HG03064 (cell line): ENCODE measurements at regions not wholly inside any gene's neighbourhood (a gene's known extent, or its start where the extent isn't known, plus 50 kb on each side); places are given as distances from the start of the nearest gene placed in this dataset.

ENCODE experiments used
- ATAC-seq: cut with Tn5 transposase; IDR thresholded peaks from one replicate; pipeline ENCODE4 v1.9.1; 2021; ENCODE audit warnings: low read depth; ENCODE audit not compliant: unreplicated experiment

DNA sequence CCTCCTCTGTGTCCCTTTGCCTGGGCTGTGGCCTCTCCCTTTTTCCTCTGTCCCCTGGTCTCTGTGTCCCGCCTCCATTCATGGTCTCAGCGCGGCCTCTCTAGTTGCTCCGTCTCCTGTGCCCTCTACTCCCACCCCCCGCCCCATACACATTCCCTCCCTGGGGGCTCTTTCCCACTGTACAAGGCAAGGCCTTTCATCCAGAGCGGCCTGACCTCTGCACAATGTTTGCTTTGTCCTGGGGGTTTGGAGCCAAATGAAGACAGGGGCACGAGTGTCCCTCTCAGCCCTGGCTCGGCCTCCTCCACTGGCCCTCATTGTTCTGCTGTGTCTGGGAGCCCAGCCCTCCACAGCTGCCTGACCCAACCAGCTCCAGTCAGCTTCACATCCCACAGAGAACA, 678.6 kb downstream of the BCL11B start:
- ATAC-seq, result no peak

DNA sequence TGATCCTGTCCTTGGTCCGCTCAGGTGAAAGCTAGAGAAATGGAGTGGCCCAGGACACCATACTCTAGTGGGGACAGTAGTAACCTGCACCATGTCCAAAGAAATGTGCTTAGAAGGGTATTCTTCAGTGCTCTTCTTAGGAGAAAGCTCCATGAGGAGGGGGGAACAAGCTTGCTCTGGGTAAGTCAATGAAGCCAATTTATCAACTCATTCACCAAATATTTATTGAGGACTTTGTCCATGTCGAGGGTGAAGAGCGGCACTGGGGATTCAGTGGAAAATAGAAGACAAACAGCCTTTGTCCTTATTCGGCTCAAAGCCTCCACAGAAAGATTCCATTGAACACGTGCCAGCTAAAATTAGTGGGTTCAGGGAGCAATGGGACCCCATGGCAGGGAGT, 677.8 kb downstream of the BCL11B start:
- no peak for ATAC-seq

DNA sequence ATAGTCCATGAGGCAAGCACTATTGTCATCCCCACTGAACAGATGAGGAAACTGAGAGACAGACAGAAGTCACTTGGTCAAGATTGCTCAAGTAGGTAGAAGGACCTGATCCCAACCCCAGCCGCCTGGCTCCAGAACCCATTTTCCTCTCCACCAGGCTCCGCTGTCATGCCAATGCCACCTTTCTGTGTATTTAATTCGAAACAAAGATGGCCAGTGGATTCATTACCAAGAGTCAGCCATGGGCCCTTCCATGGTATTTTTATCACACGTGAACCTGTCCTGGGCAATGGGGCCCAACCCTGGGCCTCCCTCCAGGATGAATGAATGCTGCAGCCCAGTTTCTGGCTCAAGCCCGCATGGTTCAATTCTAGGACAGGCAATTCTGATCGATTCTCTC, 673.4 kb downstream of the BCL11B start:
- ATAC-seq, result no peak

DNA sequence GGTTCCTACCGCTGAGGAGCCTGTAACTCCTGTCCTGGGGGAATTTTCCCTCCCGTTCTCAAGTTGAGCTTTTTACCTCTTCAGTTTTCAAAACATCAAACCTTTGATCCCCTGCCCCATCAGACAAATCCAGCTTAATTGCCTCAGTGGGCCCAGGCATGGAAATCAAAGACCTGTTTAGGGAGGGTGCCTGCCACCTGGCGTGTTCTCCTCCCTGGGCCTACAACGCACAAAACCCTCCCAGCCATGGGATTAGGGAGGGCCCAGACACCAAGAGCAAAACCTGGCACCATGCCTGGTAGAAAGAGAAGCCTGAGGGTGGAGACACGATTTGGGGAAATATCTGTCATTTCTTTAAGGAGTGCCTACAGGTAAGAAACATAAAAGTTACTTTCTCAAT, 672.9 kb downstream of the BCL11B start:
- no peak for ATAC-seq

DNA sequence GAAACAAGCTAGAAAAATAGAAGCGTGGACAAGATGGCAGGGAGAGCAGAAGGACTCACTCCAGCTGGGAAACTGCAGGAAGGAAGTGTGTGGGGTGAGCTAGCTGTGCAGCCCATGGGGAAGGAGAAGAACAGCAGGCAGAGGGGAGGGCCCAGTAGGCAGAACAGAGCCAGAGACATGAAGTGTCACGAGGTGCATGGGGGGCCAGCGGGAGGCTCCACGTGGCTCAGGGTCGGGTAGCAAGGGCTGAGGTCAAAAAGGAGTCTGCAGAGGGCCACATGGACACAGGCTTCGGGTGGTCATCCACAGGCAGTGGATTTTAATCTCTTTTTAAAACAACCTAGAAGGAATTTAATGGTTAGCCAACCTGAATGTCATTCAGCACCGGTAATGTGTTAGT, 669.0 kb downstream of the BCL11B start:
- no peak for ATAC-seq

DNA sequence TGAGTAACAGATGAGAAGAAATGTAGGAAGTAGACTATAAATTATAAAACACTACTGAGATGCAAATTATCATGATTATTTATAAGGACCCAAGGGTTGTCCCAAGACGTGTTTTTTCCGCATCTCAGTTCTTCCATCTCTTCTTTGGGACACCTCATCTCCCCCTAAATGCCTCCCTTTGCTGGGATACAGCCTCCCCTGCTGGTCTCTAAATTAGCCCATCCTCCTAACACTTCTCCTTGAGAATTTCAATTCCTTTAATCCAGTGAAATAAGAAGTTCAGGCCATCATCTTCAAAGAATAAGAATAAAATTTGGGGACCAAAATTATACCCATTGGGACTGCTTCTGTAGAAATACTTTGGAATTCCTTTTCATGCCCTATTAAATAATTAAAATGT, 667.0 kb downstream of the BCL11B start:
- ATAC-seq, result no peak

DNA sequence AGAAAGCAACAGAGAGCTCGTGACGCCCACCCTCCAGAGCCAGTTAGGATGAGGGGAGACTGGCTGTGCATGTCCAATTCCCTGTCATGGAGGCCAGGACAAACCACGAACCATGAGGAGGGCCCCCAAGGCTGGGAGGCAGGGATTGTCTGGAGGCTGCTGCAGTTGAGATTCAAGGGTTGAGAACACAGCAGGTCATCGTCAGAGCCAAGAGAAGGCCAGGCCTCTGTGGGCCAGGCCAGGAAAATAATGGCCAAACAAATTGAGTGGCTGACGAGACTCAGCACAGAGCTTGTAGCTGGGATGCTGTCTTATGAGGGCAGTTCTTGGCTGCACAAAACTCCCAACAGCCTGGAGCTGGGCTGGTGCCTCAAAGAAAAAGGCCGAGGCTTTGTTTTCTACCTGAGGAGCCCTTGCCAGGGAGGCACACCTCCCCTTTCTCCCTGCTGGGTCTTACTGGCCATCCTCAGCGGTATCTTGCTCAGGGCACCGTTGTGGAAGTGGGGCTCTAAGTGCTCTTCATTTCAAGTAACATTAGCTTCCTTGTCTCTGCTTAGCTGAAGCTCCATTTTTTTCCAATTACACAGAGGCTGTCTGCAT, 665.9 kb downstream of the BCL11B start:
- no peak for ATAC-seq

DNA sequence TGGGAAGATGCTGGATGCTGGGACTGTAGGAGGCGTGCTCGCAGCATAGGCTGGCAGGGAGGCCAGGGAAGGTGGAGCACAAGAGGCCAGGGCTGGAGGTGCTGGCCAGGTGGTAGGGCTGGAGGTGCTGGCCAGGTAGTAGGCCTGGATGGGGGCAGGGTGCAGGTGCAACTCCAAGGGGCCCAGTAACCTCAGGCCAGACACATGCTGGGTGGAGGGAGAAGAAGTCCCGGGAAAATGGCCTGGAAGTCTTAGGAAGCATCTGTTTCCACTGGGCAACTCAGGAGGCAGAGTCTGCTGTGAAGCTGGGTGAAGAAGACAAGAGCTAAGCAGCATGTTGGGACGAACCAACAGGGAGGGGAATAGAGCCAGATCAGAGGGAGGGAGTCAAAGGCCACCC, 665.2 kb downstream of the BCL11B start:
- ATAC-seq, result no peak

DNA sequence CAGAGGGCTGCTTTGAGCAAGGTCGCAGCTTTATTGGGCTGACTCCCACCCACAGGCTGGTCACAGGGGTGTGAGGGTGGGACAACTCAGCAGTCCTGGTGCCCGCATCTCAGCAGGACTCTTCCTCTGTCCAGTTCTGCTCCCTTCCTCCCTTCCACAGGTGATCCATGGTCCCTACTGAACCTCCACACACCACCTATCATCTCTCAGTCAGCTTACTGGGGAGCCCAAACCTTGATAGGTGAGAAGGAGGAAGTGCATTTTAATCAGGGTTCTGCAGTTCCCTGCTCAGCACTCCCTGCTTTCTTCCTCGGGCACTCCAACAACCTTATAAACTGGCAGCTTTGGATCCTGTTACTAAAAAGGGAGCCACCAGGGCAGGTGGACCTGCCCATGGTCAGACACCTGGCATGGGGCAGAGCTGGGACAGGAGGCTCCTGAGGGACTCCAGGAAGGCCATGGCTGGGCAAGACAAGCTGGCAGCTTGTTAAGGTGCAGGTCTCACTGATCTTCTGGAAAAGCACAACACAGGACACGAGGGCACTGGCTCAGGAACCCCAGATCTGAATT, 664.6 kb downstream of the BCL11B start:
- no peak for ATAC-seq

DNA sequence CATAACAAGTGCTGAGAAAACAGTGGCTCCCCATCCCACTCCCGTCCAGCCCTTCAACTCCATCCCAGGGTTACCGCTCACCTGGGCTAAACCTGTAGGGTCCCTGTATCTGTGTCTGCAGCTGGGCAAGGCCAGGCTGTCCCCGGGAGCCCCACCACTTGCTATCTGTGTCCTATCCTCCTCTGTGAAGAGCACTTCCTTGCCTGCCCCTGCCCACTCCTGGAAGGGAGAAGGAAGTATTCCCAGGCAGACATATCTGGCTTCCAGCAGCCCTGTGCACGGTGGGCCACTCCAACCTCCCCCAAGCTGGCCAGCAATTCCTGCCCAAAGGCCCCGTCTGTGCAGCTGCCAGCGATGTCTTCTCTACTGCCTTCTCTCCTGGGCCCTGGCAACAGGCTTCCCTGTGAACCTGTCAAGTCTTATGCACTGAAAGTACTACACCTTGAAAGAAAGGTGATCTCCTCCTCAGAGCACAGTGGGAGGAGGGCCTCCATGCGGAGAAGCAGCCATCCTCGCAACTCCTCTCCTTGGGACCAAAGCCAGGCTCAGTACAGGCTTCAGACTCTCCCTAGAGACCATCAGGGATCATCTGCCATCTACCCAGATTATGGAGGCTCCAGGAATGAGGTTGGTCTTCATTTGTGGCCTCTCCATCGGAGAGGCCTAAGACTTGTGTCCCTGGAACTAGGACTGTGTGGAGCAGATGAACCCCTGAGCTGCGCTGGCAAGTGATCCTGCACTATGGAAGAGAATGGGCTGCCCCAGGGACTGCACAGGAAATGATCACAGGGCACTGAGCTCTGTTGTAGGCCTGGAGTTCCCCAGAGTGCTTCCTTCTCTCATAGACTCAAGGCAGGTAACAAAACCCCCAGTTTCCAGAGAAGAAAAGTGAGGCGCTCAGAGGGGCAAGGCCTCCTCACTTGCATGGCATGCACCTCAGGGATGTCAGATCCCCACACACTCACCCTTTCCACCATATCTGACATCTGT, 663.6 kb downstream of the BCL11B start:
- ATAC-seq, result no peak

DNA sequence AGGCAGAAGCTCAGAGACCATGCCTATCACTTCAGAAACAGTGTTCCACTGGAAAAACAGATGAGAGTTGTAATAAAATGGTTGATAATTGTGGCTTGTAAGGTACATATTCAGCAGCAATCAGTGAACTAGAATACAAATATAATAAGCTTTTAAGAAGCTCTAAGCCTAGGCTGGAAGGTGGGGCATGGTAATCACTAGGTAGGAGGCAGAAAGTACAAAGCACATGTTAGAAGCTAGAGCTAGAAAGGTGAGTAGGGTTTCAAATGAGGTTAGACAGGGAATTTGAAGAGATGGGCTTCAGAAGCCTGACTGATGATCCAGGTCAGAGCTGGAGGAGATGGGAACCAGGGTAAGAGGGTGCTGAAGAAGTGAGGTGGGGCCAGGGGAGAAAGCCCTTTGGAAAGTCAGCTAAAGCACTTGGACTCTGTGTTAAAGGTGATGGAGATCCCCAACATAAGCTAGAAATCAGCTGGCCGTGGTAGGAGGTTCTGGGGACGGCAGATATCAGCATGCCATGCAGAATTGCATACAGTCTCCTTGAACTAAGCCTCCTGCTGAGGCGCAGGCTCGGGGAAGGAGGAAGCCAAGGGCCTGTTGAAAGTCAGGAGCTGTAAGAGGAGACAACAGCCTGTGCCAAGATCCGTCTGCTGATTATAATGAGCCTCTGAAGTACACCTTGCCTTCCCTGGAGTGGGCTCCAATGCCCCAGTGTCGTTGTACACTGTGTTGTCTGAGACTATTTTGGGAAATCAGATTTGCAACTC, 659.4 kb downstream of the BCL11B start:
- no peak for ATAC-seq

DNA sequence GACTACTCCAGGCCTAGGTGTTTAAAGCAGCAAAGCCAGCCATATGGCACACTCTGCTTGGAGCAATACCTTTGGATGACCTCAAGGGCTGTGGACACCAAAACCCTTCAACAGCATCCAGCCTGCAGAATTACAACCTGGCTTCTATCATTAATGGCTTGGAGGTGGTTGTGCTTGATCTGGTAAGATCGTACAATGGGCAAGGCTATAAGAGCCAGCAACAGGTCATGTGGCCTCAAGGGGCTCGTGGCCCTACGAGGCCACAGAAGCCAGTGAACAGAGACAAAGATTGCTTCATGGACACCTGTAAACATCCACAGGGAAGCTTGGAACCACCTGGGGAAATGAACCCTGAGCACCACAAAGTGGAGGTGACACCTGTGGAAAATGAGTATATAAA, 657.3 kb downstream of the BCL11B start:
- ATAC-seq, result no peak

DNA sequence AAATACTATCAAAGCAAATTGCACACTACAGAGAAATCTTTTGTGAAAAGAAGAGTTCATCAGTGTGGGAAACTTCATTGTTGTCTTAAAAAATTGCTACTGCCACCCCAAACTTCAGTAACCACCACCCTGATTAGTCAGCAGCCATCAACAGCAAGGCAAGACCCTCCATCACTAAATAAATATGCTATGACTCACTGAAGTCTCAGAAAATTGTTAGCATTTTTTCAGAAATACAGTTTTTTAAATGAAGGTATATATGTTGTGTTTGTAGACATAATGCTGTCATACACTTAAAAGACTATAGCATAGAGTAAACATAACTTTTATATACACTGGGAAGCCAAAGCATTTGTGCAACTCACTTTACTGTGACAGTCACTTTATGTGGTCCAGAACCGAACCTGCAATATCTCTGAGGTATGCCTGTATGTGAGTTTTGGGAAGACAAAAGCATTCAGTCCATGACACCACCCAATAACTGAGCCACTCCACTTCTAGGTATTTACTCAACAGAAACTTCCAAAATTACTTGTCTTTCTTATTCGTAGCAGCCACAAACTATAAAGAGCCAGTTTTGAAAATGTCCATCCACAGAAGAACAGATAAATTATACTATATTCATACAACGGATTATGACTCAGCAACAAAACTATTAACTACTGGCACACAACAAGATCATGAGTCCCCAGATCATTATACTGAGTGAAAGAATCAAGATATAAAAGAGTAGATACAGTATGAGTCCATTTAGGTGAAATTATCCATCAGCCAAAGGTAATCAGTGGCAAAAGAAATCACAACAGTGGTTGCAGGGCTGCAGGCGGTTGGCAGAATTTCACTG, 649.6 kb downstream of the BCL11B start:
- no peak for ATAC-seq

DNA sequence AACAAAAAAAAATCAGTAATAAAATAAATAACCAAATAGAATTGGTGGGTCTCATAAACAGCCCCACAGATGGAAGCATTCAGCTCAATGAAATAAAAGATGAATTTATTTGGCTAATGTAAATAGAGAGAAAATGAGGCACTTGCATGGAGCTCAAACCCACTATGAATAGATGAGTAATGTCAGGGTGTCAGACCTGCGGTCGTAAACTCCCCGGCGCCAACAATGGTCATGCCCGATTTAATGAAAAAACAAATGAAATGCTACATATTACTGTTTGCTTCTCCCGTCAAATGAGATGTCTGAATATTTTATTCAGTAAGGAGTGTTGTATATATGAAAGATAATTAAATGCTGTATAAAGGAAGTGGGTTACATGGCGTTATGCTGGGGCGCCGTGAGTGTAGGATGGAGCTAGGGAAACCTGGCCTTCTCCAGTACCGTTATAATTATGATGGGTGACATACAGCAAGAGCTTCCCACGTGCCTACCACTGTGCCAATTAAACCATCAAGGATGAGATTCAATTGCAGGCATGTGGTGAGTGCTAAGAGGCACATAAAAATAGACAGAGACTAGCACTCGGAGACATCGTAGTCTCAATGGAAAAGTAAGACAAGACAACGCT, 648.1 kb downstream of the BCL11B start:
- ATAC-seq, result no peak

DNA sequence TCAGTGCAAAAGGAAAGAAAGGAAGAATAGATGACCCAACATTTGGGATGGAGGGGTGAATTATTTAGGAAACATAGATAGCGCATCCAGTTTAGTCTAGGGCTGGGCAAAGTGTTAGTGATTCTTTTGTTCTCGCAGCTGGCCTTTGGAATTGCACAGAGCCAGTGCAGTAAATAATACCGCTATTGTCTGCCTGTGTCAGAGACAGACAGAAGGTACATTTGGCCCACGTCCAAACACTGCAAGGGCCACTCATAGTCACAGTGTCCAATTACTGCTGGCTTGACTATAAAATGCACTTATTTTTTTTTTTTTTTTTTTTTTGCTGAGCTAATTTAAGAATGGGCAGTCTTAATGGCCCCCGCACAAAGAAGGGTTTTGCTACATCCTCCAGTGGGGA, 638.6 kb downstream of the BCL11B start:
- ATAC-seq, result no peak

DNA sequence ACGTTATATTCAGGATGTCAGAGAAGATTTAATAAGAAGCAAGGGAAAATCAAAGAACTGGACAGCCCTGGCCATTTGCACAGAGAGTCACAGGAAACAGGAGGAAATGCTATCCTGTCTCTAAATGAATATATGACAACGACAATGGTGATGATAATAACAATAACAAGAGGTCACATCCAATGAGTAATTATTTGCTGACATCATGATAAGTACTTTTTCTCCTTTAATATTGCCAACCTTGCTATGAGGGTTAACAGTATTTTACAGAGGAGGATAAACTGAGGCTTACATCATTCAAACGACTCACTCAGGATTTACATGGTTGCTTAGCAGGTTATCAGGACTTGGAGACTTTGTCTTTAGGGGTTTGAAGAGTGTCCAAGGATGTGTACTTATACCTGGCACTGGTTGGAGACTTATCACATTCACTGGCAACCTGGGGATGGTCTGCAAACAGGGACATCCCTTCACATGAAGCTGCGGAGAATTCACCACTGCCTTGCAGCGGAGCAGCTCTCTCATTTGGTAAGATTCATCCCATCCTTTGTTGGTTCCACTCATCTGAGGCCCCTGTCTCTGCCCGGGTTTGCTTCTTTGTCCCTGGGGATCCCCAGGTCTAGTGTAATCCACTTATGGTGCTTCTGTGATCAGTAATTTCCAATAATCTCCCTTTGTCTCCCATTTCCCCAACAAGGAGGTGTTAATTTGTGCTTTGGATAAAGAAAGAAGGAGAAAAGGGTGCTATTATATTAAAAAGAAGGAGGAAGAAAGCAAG, 637.8 kb downstream of the BCL11B start:
- ATAC-seq, result no peak

DNA sequence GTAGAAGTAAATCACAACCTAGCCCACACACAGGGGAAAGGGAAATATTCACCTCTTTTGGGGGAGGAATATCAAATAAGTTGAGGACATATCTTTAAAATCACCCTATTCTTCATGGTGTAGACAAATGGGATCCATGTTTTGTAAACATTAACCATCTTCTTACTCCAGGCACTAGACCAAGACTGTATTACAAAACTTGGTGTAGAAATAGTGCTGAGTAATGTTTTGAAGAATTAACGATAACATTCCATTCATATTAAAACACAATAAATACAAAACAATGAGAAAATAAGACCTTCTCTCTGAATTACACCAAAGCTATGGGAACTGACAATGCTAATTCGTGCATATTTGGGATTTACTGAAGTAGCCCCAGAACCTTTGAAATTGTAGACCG, 633.6 kb downstream of the BCL11B start:
- no peak for ATAC-seq

DNA sequence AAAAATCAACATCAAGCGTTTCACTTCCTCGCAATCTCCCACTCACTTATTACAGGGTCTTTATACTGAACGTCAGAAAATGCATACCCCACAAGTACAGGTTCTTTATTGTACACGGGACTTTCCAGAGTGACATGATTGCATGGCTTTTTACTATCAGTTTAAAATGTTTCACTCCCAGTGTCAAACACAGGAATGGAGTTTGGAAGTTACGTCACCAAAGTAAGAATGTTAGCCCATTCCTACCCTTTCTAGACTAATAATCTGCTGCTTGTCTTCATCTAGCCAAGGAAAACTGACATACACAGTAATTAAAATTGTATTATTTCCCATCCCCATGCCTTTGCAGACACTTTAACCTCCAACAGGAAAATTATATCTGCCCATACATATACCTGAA, 624.2 kb downstream of the BCL11B start:
- no peak for ATAC-seq

DNA sequence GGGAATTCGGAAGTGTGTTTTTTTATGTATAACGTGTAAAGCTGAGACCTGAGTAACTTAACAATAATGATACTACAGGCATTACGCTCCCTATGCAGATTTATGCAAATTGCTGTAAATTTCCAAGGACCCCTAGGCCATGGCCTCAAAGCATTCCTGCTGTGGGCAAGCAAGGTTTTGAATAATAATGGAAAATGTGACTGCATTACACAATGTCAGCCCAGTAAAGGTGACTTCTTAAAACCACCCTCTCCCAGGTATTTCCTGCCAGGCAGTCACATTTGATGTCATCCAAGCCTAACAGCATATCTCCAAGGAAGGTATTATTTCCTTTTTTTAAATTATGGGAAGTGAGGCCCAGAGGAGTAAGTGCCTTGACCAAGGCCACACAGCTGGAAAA, 621.0 kb downstream of the BCL11B start:
- no peak for ATAC-seq
